HL-60 (cell line): ENCODE measurements at regions not wholly inside any gene's neighbourhood (a gene's known extent, or its start where the extent isn't known, plus 50 kb on each side); places are given as distances from the start of the nearest gene placed in this dataset.

Source experiments
- GABPA ChIP-seq: IDR thresholded peaks from 2 replicates; pipeline ENCODE4 v1.6.1; 2012; ENCODE audit warnings: low read depth
- POLR2AphosphoS5 ChIP-seq: IDR thresholded peaks from 2 replicates; pipeline ENCODE4 v1.6.1; 2012; ENCODE audit warnings: low read depth
- SPI1 ChIP-seq: IDR thresholded peaks from 2 replicates; pipeline ENCODE4 v1.6.1; 2012; ENCODE audit warnings: low read depth, mild to moderate bottlenecking, borderline replicate concordance
- TF ChIP-seq, protein P1 (sequence below): IDR thresholded peaks from one replicate; pipeline ENCODE4 v1.5.1; 2011; ENCODE audit warnings: low read length, control low read depth, inconsistent platforms; ENCODE audit not compliant: insufficient read depth
- TF ChIP-seq, protein P2 (sequence below): IDR thresholded peaks from 2 replicates; pipeline ENCODE4 v1.6.1; 2012; ENCODE audit warnings: low read depth; ENCODE audit not compliant: insufficient replicate concordance

- TF ChIP-seq, protein P1, sequence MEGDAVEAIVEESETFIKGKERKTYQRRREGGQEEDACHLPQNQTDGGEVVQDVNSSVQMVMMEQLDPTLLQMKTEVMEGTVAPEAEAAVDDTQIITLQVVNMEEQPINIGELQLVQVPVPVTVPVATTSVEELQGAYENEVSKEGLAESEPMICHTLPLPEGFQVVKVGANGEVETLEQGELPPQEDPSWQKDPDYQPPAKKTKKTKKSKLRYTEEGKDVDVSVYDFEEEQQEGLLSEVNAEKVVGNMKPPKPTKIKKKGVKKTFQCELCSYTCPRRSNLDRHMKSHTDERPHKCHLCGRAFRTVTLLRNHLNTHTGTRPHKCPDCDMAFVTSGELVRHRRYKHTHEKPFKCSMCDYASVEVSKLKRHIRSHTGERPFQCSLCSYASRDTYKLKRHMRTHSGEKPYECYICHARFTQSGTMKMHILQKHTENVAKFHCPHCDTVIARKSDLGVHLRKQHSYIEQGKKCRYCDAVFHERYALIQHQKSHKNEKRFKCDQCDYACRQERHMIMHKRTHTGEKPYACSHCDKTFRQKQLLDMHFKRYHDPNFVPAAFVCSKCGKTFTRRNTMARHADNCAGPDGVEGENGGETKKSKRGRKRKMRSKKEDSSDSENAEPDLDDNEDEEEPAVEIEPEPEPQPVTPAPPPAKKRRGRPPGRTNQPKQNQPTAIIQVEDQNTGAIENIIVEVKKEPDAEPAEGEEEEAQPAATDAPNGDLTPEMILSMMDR = no peak
- TF ChIP-seq POLR2AphosphoS5 (no peak), GABPA (no peak), SPI1 (no peak)
- TF ChIP-seq, protein P2, sequence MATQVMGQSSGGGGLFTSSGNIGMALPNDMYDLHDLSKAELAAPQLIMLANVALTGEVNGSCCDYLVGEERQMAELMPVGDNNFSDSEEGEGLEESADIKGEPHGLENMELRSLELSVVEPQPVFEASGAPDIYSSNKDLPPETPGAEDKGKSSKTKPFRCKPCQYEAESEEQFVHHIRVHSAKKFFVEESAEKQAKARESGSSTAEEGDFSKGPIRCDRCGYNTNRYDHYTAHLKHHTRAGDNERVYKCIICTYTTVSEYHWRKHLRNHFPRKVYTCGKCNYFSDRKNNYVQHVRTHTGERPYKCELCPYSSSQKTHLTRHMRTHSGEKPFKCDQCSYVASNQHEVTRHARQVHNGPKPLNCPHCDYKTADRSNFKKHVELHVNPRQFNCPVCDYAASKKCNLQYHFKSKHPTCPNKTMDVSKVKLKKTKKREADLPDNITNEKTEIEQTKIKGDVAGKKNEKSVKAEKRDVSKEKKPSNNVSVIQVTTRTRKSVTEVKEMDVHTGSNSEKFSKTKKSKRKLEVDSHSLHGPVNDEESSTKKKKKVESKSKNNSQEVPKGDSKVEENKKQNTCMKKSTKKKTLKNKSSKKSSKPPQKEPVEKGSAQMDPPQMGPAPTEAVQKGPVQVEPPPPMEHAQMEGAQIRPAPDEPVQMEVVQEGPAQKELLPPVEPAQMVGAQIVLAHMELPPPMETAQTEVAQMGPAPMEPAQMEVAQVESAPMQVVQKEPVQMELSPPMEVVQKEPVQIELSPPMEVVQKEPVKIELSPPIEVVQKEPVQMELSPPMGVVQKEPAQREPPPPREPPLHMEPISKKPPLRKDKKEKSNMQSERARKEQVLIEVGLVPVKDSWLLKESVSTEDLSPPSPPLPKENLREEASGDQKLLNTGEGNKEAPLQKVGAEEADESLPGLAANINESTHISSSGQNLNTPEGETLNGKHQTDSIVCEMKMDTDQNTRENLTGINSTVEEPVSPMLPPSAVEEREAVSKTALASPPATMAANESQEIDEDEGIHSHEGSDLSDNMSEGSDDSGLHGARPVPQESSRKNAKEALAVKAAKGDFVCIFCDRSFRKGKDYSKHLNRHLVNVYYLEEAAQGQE = no peak
Measured at GRCh38 chr2:118489712-118490299, 357.6 kb downstream of the EN1 start.
